IMR-90 (cell line): ENCODE measurements at regions not wholly inside any gene's neighbourhood (a gene's known extent, or its start where the extent isn't known, plus 50 kb on each side); places are given as distances from the start of the nearest gene placed in this dataset.

Source experiments
- ATAC-seq: fragments of 200-7000 bp; cut with Tn5 transposase; 2 replicates; pipeline ENCODE4 v1.9.1; 2020; ENCODE audit warnings: low read depth, mild to moderate bottlenecking, moderate library complexity
- BruUV-seq: library from RNA; stranded (reverse); fragments of 400-500 nt; replicated peaks from 2 replicates; lab custom pipeline; 2021; lab: Mats Ljungman, UMichigan
- CTCF ChIA-PET: fragments of 300-600 bp; formaldehyde crosslinking; extraction: SDS; loops from one replicate; lab custom pipeline; 2021; ENCODE audit warnings: antibody characterized with exemption; lab: Yijun Ruan, JAX
- POLR2A ChIA-PET: fragments of 300-600 bp; sonication (Branson Sonifier 250); formaldehyde crosslinking; loops from one replicate; lab custom pipeline; 2022; ENCODE audit warnings: antibody characterized with exemption; ENCODE audit not compliant: unreplicated experiment; lab: Charles Lee
- DNase-seq: peaks from one replicate; pipeline ENCODE4 v3.0.0; 2013
- H2AFZ ChIP-seq: replicated peaks from 2 replicates; pipeline ENCODE3; 2013; ENCODE audit warnings: low read length, mild to moderate bottlenecking; ENCODE audit not compliant: poor library complexity
- H2AK5ac ChIP-seq: 2 replicates; pipeline ENCODE4 v1.6.1; 2013; ENCODE audit warnings: low read depth, low read length, inconsistent platforms
- H2AK9ac ChIP-seq: replicated peaks from 2 replicates; pipeline ENCODE3; 2013; ENCODE audit warnings: mild to moderate bottlenecking, low read depth, low read length, moderate library complexity; ENCODE audit not compliant: poor library complexity
- H2BK120ac ChIP-seq: 2 replicates; pipeline ENCODE4 v1.6.1; 2013; ENCODE audit warnings: low read depth, low read length, inconsistent platforms
- H2BK15ac ChIP-seq: 3 replicates; pipeline ENCODE4 v1.6.1; 2013; ENCODE audit warnings: low read depth, low read length, inconsistent platforms
- H2BK20ac ChIP-seq: 2 replicates; pipeline ENCODE4 v1.6.1; 2013; ENCODE audit warnings: low read depth, mild to moderate bottlenecking, inconsistent platforms, low read length, moderate library complexity
- H2BK5ac ChIP-seq: 2 replicates; pipeline ENCODE4 v1.6.1; 2013; ENCODE audit warnings: mild to moderate bottlenecking, low read depth, low read length, inconsistent platforms; ENCODE audit not compliant: poor library complexity, severe bottlenecking
- H3K14ac ChIP-seq: replicated peaks from 2 replicates; pipeline ENCODE4 v1.6.1; 2013; ENCODE audit warnings: low read depth, low read length, inconsistent platforms
- H3K18ac ChIP-seq: 2 replicates; pipeline ENCODE4 v1.6.1; 2013; ENCODE audit warnings: low read depth, low read length, control low read depth
- H3K23ac ChIP-seq: 2 replicates; pipeline ENCODE4 v1.6.1; 2013; ENCODE audit warnings: low read depth, low read length, inconsistent platforms
- H3K27ac ChIP-seq: 2 replicates; pipeline ENCODE4 v1.5.1; 2013; ENCODE audit warnings: mild to moderate bottlenecking, control low read depth, low read length; ENCODE audit not compliant: insufficient read depth
- H3K27me3 ChIP-seq: 2 replicates; pipeline ENCODE4 v1.6.1; 2013; ENCODE audit warnings: low read length; ENCODE audit not compliant: control insufficient read depth, insufficient read depth
- H3K36me3 ChIP-seq: 2 replicates; pipeline ENCODE4 v1.6.1; 2013; ENCODE audit warnings: low read length, mixed read lengths; ENCODE audit not compliant: control insufficient read depth, insufficient read depth
- H3K4ac ChIP-seq: 2 replicates; pipeline ENCODE4 v1.6.1; 2013; ENCODE audit warnings: low read depth, low read length, inconsistent platforms
- H3K4me1 ChIP-seq: 2 replicates; pipeline ENCODE4 v1.6.1; 2013; ENCODE audit warnings: low read length, mixed read lengths; ENCODE audit not compliant: control insufficient read depth, insufficient read depth
- H3K4me2 ChIP-seq: 2 replicates; pipeline ENCODE4 v1.6.1; 2013; ENCODE audit warnings: low read depth, mild to moderate bottlenecking, control low read depth, low read length, moderate library complexity
- H3K4me3 ChIP-seq: 2 replicates; pipeline ENCODE4 v1.5.1; 2013; ENCODE audit warnings: low read depth, mild to moderate bottlenecking, control low read depth, low read length, moderate library complexity; ENCODE audit not compliant: insufficient read depth
- H3K56ac ChIP-seq: 2 replicates; pipeline ENCODE4 v1.6.1; 2013; ENCODE audit warnings: low read length, inconsistent platforms; ENCODE audit not compliant: insufficient read depth; ENCODE audit errors: extremely low read depth
- H3K79me1 ChIP-seq, 2 experiments: 2 replicates each; pipeline ENCODE4 v1.6.1; 2013; ENCODE audit warnings: low read length in 2 of 2, inconsistent platforms in 1 of 2, low read depth in 1 of 2
- H3K9ac ChIP-seq: 2 replicates; pipeline ENCODE4 v1.6.1; 2013; ENCODE audit warnings: low read depth, low read length, control low read depth
- H3K9me1 ChIP-seq: 2 replicates; pipeline ENCODE4 v1.6.1; 2013; ENCODE audit warnings: low read length, inconsistent platforms; ENCODE audit not compliant: insufficient read depth
- H3K9me3 ChIP-seq: 2 replicates; pipeline ENCODE4 v1.6.1; 2013; ENCODE audit warnings: low read length; ENCODE audit not compliant: control insufficient read depth, insufficient read depth
- H4K20me1 ChIP-seq: 2 replicates; pipeline ENCODE4 v1.6.1; 2013; ENCODE audit warnings: low read length, inconsistent platforms; ENCODE audit not compliant: insufficient read depth
- H4K5ac ChIP-seq: 2 replicates; pipeline ENCODE4 v1.6.1; 2013; ENCODE audit warnings: mild to moderate bottlenecking, low read depth, low read length, control low read depth
- H4K8ac ChIP-seq, 2 experiments: 2 replicates each; pipeline ENCODE4 v1.6.1; 2013; ENCODE audit warnings: low read depth in 2 of 2, low read length in 2 of 2, control low read depth in 1 of 2, inconsistent platforms in 1 of 2
- H4K91ac ChIP-seq: 2 replicates; pipeline ENCODE4 v1.6.1; 2013; ENCODE audit warnings: low read depth, low read length, inconsistent platforms; ENCODE audit not compliant: insufficient read depth
- FOS ChIP-seq: fragments of 150-350 bp; IDR thresholded peaks from 2 replicates; pipeline ENCODE4 v1.6.1; 2016; ENCODE audit warnings: low read depth, low read length
- MAFK ChIP-seq: IDR thresholded peaks from 2 replicates; pipeline ENCODE4 v1.6.1; 2012; ENCODE audit warnings: low read depth, low read length, improper control_type of control experiment
- NFE2L2 ChIP-seq: fragments of 150-350 bp; IDR thresholded peaks from 2 replicates; pipeline ENCODE4 v1.6.1; 2016; ENCODE audit warnings: low read depth, mild to moderate bottlenecking, low read length
- POLR2A ChIP-seq: IDR thresholded peaks from 2 replicates; pipeline ENCODE4 v1.6.1; 2012; ENCODE audit warnings: mild to moderate bottlenecking, low read depth, low read length
- RAD21 ChIP-seq: IDR thresholded peaks from 2 replicates; pipeline ENCODE4 v1.6.1; 2012; ENCODE audit warnings: low read length, improper control_type of control experiment
- WGBS, 2 experiments: methylation state at CpG; one replicate each; pipeline versions ENCODE4 v1.1.5 to v1.1.7; 2013; ENCODE audit warnings: missing lambda C conversion rate in 2 of 2; ENCODE audit not compliant: insufficient read length in 1 of 2; ENCODE audit errors: extremely low coverage in 2 of 2; 5-methylcytosine and 5-hydroxymethylcytosine counted together
- dilution Hi-C: fragments of 300-500 bp; cut with HindIII; formaldehyde crosslinking; loops from one replicate; pipeline ENCODE4 v1.14.3; 2018; ENCODE audit warnings: low sequenced_read_pairs; ENCODE audit not compliant: unreplicated experiment
- in situ Hi-C: fragments of 300-500 bp; cut with MboI; formaldehyde crosslinking; loops from 3 replicates; pipeline ENCODE4 v1.14.3; 2019; ENCODE audit warnings: low sequenced_read_pairs, inconsistent platforms, mixed read lengths
- intact Hi-C: fragments of 100-400 bp; cut with micrococcal nuclease; formaldehyde crosslinking; loops from 2 replicates; pipeline ENCODE4 v1.10.0; 2022
- TF ChIP-seq, protein P1 (sequence below): fragments of 150-350 bp; IDR thresholded peaks from 2 replicates; pipeline ENCODE4 v1.6.1; 2017; ENCODE audit warnings: mild to moderate bottlenecking, antibody characterized with exemption, low read length, low read depth
- TF ChIP-seq, protein P2 (sequence below): fragments of 150-350 bp; IDR thresholded peaks from 2 replicates; pipeline ENCODE4 v1.6.1; 2016; ENCODE audit warnings: low read depth, mild to moderate bottlenecking, low read length, moderate library complexity, borderline replicate concordance

DNA sequence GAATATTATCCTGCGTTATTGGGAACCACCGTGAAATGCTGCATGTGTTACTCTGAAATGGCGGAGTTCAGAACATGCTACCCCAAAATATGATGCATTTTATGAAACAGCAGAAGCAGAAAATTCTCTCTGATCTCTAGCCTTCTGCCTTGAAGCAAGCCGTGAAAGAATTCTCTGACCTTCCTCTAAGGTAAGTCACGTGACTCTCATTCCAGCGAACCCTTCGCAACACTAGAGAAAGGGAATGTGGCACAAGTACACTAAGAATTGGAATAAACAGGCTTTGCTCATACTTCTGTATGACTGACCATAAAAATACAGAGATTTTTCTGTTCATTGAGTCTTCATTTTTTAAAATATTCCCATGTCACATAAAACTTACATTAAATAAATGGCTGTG is 805.6 kb upstream of the LRRC4C start:
- H3K36me3 ChIP-seq = no peaks in the 10 kb centered on the region
- BruUV-seq = no TSS peak
- H3K18ac ChIP-seq = no peak overlapping the region
- no peak overlapping the region for H3K9ac ChIP-seq
- no peak overlapping the region for H4K8ac ChIP-seq
- no peak overlapping the region for H2AK5ac ChIP-seq
- no peak overlapping the region for H3K4ac ChIP-seq
- no peaks in the 10 kb centered on the region for H3K79me1 ChIP-seq
- H2BK15ac ChIP-seq = no peak overlapping the region
- H3K9me3 ChIP-seq = no peaks in the 10 kb centered on the region
- no peak overlapping the region for H2AFZ ChIP-seq
- DNase-seq (no peak), ATAC-seq (no peak)
- H3K4me3 ChIP-seq = no peak overlapping the region
- dilution Hi-C loops (no loop called here), in situ Hi-C loops (no loop called here), intact Hi-C loops (no loop called here)
- H3K56ac ChIP-seq = no peak overlapping the region
- no peak overlapping the region for H2BK20ac ChIP-seq
- no peak overlapping the region for H3K23ac ChIP-seq
- no peak overlapping the region for H3K27ac ChIP-seq
- H4K91ac ChIP-seq = no peak overlapping the region
- CTCF ChIA-PET = interaction anchor here (0.8 kb wide), 1 partner anchor 14 kb away, joined by 3 read pairs; no protein-coding TSS in a partner anchor
- H2BK5ac ChIP-seq = no peak overlapping the region
- H2AK9ac ChIP-seq = no peak overlapping the region
- no peaks in the 10 kb centered on the region for H3K27me3 ChIP-seq
- TF ChIP-seq, protein P1, sequence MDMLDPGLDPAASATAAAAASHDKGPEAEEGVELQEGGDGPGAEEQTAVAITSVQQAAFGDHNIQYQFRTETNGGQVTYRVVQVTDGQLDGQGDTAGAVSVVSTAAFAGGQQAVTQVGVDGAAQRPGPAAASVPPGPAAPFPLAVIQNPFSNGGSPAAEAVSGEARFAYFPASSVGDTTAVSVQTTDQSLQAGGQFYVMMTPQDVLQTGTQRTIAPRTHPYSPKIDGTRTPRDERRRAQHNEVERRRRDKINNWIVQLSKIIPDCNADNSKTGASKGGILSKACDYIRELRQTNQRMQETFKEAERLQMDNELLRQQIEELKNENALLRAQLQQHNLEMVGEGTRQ = no peak
- TF ChIP-seq, protein P2, sequence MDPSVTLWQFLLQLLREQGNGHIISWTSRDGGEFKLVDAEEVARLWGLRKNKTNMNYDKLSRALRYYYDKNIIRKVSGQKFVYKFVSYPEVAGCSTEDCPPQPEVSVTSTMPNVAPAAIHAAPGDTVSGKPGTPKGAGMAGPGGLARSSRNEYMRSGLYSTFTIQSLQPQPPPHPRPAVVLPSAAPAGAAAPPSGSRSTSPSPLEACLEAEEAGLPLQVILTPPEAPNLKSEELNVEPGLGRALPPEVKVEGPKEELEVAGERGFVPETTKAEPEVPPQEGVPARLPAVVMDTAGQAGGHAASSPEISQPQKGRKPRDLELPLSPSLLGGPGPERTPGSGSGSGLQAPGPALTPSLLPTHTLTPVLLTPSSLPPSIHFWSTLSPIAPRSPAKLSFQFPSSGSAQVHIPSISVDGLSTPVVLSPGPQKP = no peak
- TF ChIP-seq POLR2A (no peak), MAFK (no peak), NFE2L2 (no peak), RAD21 (no peak), FOS (no peak)
- no peak overlapping the region for H3K4me2 ChIP-seq
- no peaks in the 10 kb centered on the region for H3K9me1 ChIP-seq
- H3K14ac ChIP-seq = no peak overlapping the region
- POLR2A ChIA-PET = no interaction called here
- H4K20me1 ChIP-seq = no peaks in the 10 kb centered on the region
- H4K5ac ChIP-seq = no peak overlapping the region
- no CpG with 5 or more reads among the region's 7 CpGs for WGBS, 2 experiments
- H3K4me1 ChIP-seq = no peaks in the 10 kb centered on the region
- no peak overlapping the region for H2BK120ac ChIP-seq
